Coronary artery (tissue), 2 donors: ENCODE measurements at regions not wholly inside any gene's neighbourhood (a gene's known extent, or its start where the extent isn't known, plus 50 kb on each side); places are given as distances from the start of the nearest gene placed in this dataset.

ENCODE experiments used
- DNase-seq: peaks from one replicate; pipeline ENCODE4 v3.0.0-alpha.2; 2017; ENCODE audit warnings: low spot score
- H3K27ac ChIP-seq, 2 donors: fragments of 200-600 bp; sonication (generic); one replicate each; pipeline ENCODE4 v1.5.1; 2016 to 2019
- H3K4me3 ChIP-seq: fragments of 200-600 bp; sonication (generic); 2 replicates; pipeline ENCODE4 v1.5.1; 2016; ENCODE audit warnings: mild to moderate bottlenecking, moderate library complexity
- CTCF ChIP-seq: fragments of 200-600 bp; sonication (generic); IDR thresholded peaks from one replicate; pipeline ENCODE4 v1.5.1; 2019; ENCODE audit warnings: antibody characterized with exemption

DNA sequence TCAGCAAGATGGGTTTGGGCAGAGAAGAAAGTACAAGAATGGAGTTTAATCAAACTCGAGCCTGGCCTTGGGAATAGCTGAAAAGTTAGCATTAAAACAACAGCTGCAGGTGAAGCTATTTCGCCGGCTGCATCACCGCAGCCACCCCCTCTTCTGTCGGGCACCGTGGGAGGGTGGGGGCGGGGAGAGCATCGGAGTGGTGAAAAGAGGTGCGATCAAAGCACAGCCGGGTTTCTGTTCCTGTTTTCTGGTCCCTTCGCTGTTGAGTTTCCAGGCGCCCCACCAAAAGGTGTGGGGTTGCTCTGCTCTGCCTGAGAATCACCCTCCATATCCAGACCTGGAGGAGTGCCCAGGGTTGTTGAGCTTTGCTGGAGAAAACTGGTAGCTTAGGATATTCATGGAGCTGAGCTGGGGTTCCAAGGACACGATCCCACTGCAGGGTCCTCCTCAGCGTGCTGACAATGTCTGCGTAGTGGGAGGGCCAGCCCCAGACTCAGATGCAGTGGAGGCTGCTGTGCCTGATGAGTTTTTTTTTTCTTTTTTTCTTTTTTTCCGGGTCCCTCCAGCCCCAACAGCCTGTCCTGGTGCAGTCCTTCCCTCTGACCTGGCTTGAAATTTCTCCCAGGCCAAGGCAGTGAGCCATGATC, 127.5 kb upstream of the C1orf174 start:
- DNase-seq: no peak
- H3K27ac ChIP-seq: no peak overlapping the region
- no peak overlapping the region for H3K4me3 ChIP-seq
- TF ChIP-seq CTCF: no peak

DNA sequence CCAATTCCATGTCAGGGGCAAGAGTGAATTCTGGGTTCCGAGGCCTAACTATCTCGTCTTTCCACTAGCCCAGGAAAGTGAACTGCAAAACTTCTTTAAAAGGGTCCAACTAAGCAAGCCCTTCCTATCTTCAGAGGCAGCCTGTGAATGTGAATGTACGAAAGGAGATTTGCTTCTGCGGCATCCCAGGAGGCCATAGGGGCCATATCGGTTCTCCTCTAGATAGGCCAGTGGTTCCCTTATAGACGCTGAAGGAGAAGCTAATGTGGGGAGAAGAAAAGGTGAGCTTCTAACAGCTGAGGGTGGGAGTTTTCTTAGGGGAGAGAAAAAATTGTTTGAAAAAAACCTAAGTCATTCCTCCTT, 128.0 kb upstream of the C1orf174 start:
- DNase-seq: no peak
- Histone ChIP-seq H3K27ac (no peak overlapping the region), H3K4me3 (no peak overlapping the region)
- no peak for TF ChIP-seq CTCF

- no peak for TF ChIP-seq CTCF
- Histone ChIP-seq H3K4me3 (no peak overlapping the region), H3K27ac (no peak overlapping the region)
- no peak for DNase-seq
Observed at GRCh38 chr1:4029376-4029775, 129.3 kb upstream of the C1orf174 start.

- H3K4me3 ChIP-seq: no peak overlapping the region
- DNase-seq: no peak
- TF ChIP-seq CTCF: no peak
- H3K27ac ChIP-seq: no peak overlapping the region
Observed at GRCh38 chr1:4032571-4032970, 132.5 kb upstream of the C1orf174 start.

DNA sequence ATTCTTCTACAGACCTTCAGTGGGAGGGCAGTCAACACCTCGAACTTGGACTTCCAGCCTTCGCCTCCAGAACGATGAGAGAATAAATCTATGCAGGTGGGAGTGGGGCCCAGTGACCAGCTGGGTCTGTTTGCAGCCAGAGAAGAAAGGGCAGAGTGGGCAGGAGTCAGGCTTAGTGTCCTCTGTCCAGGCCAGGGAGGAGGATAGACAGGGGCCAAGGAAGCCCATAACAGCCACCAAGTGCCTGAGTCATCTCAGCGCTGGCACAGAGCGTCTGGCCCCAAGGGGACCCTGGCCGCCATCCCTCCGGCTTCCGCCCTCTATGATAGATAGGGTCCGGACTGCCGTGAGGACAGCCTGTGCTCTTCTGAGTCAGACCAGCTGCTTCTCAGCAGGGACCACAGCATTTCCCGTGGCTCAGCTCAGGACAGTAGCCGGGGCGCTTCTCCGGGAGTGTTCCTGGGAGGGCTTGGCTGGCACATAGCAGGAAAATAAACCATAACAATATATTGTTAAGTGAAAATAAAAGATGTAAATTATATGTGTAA, 133.1 kb upstream of the C1orf174 start:
- DNase-seq: no peak
- Histone ChIP-seq H3K27ac (no peak overlapping the region), H3K4me3 (no peak overlapping the region)
- no peak for TF ChIP-seq CTCF

DNA sequence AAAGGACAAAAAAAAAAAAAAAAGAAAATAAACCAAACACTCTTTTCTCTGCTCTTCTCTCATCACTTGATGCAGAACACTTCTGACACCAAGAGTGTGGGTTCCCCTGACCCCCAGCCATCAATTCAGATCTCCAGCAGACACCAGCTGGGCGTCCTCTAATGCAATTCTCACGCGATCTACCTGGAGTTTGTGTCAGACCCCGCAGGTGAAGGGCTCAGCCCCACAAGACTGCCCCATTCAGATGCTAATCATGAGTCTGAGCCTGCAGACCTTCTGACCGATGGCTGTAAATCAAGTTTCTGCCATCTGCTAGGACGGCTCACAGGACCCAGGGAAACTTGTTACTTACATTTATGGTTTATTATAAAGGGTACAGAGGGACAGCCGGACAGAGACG, 133.6 kb upstream of the C1orf174 start:
- Histone ChIP-seq H3K27ac (no peak overlapping the region), H3K4me3 (no peak overlapping the region)
- DNase-seq: no peak
- no peak for TF ChIP-seq CTCF

GRCh38 chr1:4034318-4034887, 134.3 kb upstream of the C1orf174 start:
- TF ChIP-seq CTCF: no peak
- no peak overlapping the region for H3K27ac ChIP-seq
- DNase-seq: no peak
- no peak overlapping the region for H3K4me3 ChIP-seq
